ENCODE measurements at regions not wholly inside any gene's neighbourhood (a gene's known extent, or its start where the extent isn't known, plus 50 kb on each side); places are given as distances from the start of the nearest gene placed in this dataset.

DNA sequence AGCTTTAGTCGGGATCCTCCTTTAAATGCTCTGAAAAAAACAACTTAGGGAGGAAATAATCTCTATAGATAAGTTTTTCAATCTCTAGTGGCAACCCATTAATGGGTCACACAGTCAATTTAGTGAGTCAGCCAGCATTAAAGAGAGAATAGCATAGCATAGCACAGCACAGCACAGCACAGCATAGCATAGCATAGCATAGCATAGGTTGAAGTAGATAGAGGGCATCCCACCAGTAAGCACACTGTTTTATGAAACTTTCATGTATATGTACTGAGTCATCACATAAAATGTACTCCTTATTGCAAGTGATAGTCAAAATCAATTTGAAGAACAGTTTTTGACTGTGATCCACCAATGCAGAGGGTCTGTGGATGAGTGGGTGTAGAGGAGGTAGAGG, 522.9 kb downstream of the CCDC171 start:
- no peak for TF ChIP-seq POLR2A (IDR thresholded peaks at IDR 0.05)
- TF ChIP-seq, protein P1, sequence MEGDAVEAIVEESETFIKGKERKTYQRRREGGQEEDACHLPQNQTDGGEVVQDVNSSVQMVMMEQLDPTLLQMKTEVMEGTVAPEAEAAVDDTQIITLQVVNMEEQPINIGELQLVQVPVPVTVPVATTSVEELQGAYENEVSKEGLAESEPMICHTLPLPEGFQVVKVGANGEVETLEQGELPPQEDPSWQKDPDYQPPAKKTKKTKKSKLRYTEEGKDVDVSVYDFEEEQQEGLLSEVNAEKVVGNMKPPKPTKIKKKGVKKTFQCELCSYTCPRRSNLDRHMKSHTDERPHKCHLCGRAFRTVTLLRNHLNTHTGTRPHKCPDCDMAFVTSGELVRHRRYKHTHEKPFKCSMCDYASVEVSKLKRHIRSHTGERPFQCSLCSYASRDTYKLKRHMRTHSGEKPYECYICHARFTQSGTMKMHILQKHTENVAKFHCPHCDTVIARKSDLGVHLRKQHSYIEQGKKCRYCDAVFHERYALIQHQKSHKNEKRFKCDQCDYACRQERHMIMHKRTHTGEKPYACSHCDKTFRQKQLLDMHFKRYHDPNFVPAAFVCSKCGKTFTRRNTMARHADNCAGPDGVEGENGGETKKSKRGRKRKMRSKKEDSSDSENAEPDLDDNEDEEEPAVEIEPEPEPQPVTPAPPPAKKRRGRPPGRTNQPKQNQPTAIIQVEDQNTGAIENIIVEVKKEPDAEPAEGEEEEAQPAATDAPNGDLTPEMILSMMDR (IDR thresholded peaks at IDR 0.05), result no peak
- no peak for TF ChIP-seq POLR2AphosphoS5 (IDR thresholded peaks at IDR 0.05; ENCODE audit: insufficient read depth in 1 of 2, low read depth in 1 of 2)
